ENCODE measurements at regions not wholly inside any gene's neighbourhood (a gene's known extent, or its start where the extent isn't known, plus 50 kb on each side); places are given as distances from the start of the nearest gene placed in this dataset.

DNA sequence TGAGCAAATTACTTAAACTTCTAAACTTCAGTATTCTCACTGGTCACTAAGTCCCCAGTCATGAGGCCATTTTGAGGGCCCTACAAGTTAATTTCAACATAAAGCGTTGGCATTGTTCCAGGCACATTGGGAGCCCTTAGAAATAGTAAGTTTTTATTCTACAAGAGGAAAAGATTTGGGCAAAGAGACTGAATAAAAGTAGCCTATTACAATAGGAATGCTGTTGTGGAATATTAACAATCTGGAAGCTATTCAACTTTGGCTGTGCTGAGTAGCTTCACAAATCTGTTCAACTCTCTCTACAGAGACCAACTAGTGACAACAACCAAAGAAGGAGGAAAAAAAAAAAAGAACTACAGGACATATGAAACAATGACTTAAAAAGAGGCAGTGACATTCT, 1287.5 kb upstream of the NXPH2 start:
- Histone ChIP-seq H3K36me3 (ENCODE audit: low read length) (no peaks in the 10 kb centered on the region), H3K9ac (ENCODE audit: low read length) (no peak overlapping the region), H3K4me3 (ENCODE audit: insufficient read depth, low read length, poor library complexity, severe bottlenecking) (no peak overlapping the region), H3K4me2 (ENCODE audit: low read depth, low read length, poor library complexity, severe bottlenecking) (no peak overlapping the region), H3K79me2 (ENCODE audit: insufficient read depth, low read length) (no peaks in the 10 kb centered on the region), H2AFZ (ENCODE audit: low read depth, low read length, severe bottlenecking) (no peak overlapping the region), H4K20me1 (ENCODE audit: low read depth, low read length) (no peaks in the 10 kb centered on the region), H3K9me3 (ENCODE audit: insufficient read depth, low read length) (no peaks in the 10 kb centered on the region), H3K9me2 (replicated peaks; ENCODE audit: insufficient read depth, low read length) (no peaks in the 10 kb centered on the region), H3K27ac (ENCODE audit: low read depth, low read length) (no peak overlapping the region), H3F3A (ENCODE audit: insufficient read depth) (no peaks in the 10 kb centered on the region), H3K27me3 (ENCODE audit: low read length) (no peaks in the 10 kb centered on the region)
- no peak for TF ChIP-seq EZH2phosphoT487 (conservative IDR thresholded peaks at IDR 0.05; ENCODE audit: low read length)
- TF ChIP-seq, protein P1, sequence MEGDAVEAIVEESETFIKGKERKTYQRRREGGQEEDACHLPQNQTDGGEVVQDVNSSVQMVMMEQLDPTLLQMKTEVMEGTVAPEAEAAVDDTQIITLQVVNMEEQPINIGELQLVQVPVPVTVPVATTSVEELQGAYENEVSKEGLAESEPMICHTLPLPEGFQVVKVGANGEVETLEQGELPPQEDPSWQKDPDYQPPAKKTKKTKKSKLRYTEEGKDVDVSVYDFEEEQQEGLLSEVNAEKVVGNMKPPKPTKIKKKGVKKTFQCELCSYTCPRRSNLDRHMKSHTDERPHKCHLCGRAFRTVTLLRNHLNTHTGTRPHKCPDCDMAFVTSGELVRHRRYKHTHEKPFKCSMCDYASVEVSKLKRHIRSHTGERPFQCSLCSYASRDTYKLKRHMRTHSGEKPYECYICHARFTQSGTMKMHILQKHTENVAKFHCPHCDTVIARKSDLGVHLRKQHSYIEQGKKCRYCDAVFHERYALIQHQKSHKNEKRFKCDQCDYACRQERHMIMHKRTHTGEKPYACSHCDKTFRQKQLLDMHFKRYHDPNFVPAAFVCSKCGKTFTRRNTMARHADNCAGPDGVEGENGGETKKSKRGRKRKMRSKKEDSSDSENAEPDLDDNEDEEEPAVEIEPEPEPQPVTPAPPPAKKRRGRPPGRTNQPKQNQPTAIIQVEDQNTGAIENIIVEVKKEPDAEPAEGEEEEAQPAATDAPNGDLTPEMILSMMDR (IDR thresholded peaks at IDR 0.05; ENCODE audit: insufficient read depth, low read length, poor library complexity, severe bottlenecking), result no peak

DNA sequence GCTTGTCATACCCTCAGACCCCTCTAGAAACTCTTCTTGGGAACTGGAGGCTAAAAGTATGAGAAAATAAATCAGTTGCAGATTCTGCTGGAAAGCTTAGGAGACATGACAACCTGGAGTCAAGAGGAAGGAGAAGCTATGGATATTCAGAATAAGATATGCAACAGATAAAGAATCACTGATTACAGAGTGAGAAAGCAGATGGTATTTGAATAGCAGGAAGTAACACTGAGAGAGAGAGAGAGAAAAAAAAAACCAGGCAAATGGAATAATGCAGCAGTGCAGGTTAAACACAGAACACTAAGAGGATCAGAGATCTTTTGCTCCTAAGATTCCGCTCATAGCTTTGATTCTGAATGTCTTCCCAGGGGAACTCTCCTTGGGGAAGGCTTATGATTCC, 1284.1 kb upstream of the NXPH2 start:
- Histone ChIP-seq H3K36me3 (ENCODE audit: low read length) (no peaks in the 10 kb centered on the region), H3K27me3 (ENCODE audit: low read length) (no peaks in the 10 kb centered on the region), H3F3A (ENCODE audit: insufficient read depth) (no peaks in the 10 kb centered on the region), H4K20me1 (ENCODE audit: low read depth, low read length) (no peaks in the 10 kb centered on the region), H3K9ac (ENCODE audit: low read length) (no peak overlapping the region), H3K9me3 (ENCODE audit: insufficient read depth, low read length) (no peaks in the 10 kb centered on the region), H3K27ac (ENCODE audit: low read depth, low read length) (no peak overlapping the region), H3K4me3 (ENCODE audit: insufficient read depth, low read length, poor library complexity, severe bottlenecking) (no peak overlapping the region), H3K4me2 (ENCODE audit: low read depth, low read length, poor library complexity, severe bottlenecking) (no peak overlapping the region), H3K79me2 (ENCODE audit: insufficient read depth, low read length) (no peaks in the 10 kb centered on the region), H2AFZ (ENCODE audit: low read depth, low read length, severe bottlenecking) (no peak overlapping the region), H3K9me2 (replicated peaks; ENCODE audit: insufficient read depth, low read length) (no peaks in the 10 kb centered on the region)
- TF ChIP-seq, protein P1 (IDR thresholded peaks at IDR 0.05; ENCODE audit: insufficient read depth, low read length, poor library complexity, severe bottlenecking), result no peak
- TF ChIP-seq EZH2phosphoT487 (conservative IDR thresholded peaks at IDR 0.05; ENCODE audit: low read length), result no peak

DNA sequence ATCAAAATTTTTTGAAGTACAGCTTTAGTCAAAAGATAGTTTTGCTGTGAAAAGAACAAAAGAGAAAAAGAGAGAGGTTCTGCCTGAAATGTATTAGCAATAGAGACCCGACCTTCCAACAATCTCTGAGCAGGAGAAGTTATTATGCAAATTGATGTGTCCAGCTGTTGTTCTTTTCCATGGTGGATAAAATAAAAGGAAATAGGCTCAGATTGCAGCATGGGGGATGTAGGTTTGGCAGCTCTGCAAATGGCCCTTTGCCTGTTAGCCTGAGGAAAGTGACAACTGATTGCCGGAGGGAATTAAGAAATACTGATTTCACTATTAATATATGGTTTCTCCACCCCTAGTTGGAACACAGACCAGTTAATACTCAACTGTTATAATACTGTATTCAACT, 1283.2 kb upstream of the NXPH2 start:
- Histone ChIP-seq H2AFZ (ENCODE audit: low read depth, low read length, severe bottlenecking) (no peak overlapping the region), H3K4me3 (ENCODE audit: insufficient read depth, low read length, poor library complexity, severe bottlenecking) (no peak overlapping the region), H3K9me3 (ENCODE audit: insufficient read depth, low read length) (no peaks in the 10 kb centered on the region), H3K4me2 (ENCODE audit: low read depth, low read length, poor library complexity, severe bottlenecking) (no peak overlapping the region), H3K27me3 (ENCODE audit: low read length) (no peaks in the 10 kb centered on the region), H3K9ac (ENCODE audit: low read length) (no peak overlapping the region), H3K27ac (ENCODE audit: low read depth, low read length) (no peak overlapping the region), H4K20me1 (ENCODE audit: low read depth, low read length) (no peaks in the 10 kb centered on the region), H3K36me3 (ENCODE audit: low read length) (no peaks in the 10 kb centered on the region), H3F3A (ENCODE audit: insufficient read depth) (no peaks in the 10 kb centered on the region), H3K79me2 (ENCODE audit: insufficient read depth, low read length) (no peaks in the 10 kb centered on the region), H3K9me2 (replicated peaks; ENCODE audit: insufficient read depth, low read length) (no peaks in the 10 kb centered on the region)
- no peak for TF ChIP-seq EZH2phosphoT487 (conservative IDR thresholded peaks at IDR 0.05; ENCODE audit: low read length)
- TF ChIP-seq, protein P1 (IDR thresholded peaks at IDR 0.05; ENCODE audit: insufficient read depth, low read length, poor library complexity, severe bottlenecking), result no peak
